BLaER1 treated with 17β-estradiol and CSF1 and Interleukin-3, amounts not matched to agents 10 nM and 100 nM (cell line): ENCODE measurements at regions not wholly inside any gene's neighbourhood (a gene's known extent, or its start where the extent isn't known, plus 50 kb on each side); places are given as distances from the start of the nearest gene placed in this dataset.

Experiments used
- H3K27ac ChIP-seq, 11 experiments: shearing (Covaris generic); formaldehyde crosslinking; 2 replicates each; pipeline ENCODE4 v1.8.1; 2022
- H3K27me3 ChIP-seq, 11 experiments: shearing (Covaris generic); formaldehyde crosslinking; 2 replicates each; pipeline ENCODE4 v1.8.1; 2022
- H3K36me3 ChIP-seq, 11 experiments: shearing (Covaris generic); formaldehyde crosslinking; 2 replicates each; pipeline ENCODE4 v1.8.1; 2022
- H3K4me1 ChIP-seq, 10 experiments: shearing (Covaris generic); formaldehyde crosslinking; 2 replicates each; pipeline ENCODE4 v1.8.1; 2022
- H3K4me2 ChIP-seq, 11 experiments: shearing (Covaris generic); formaldehyde crosslinking; 2 replicates each; pipeline ENCODE4 v1.8.1; 2022
- H3K4me3 ChIP-seq, 10 experiments: shearing (Covaris generic); formaldehyde crosslinking; 2 replicates each; pipeline ENCODE4 v1.8.1; 2022
- H3K9ac ChIP-seq, 11 experiments: shearing (Covaris generic); formaldehyde crosslinking; 2 replicates each; pipeline ENCODE4 v1.8.1; 2022
- H3K9me3 ChIP-seq, 11 experiments: shearing (Covaris generic); formaldehyde crosslinking; replicated peaks in 1 of 11; 2 replicates each; pipeline ENCODE4 v1.8.1; 2022
- H4K20me1 ChIP-seq, 11 experiments: shearing (Covaris generic); formaldehyde crosslinking; 2 replicates each; pipeline ENCODE4 v1.8.1; 2022
- Cebpa-rat ChIP-seq, 11 experiments: shearing (Covaris generic); IDR thresholded peaks; 2 replicates each; pipeline ENCODE4 v1.8.1; 2022

- Histone ChIP-seq H3K9ac (no peak overlapping the region), H3K4me3 (no peak overlapping the region), H3K27me3 (no peaks in the 10 kb centered on the region), H3K9me3 (peaks cover 0 to 11% (median 7%) of the 10 kb centered on the region in 11 experiments; a peak in 8 of 22 replicates), H3K36me3 (no peaks in the 10 kb centered on the region), H3K27ac (peak overlapping the region in 3 of 11 experiments; percentile 17 to 41 (median 21); a peak in 5 of 22 replicates), H3K4me1 (peaks cover 21 to 39% (median 33%) of the 10 kb centered on the region in 10 experiments), H3K4me2 (peak overlapping the region; percentile 20 to 72 (median 50); a peak in 18 of 22 replicates), H4K20me1 (no peaks in the 10 kb centered on the region)
- TF ChIP-seq Cebpa-rat (IDR thresholded peaks at IDR 0.05), result no peak
Observed at GRCh38 chr6:158920311-158920905, 79.6 kb downstream of the RSPH3 start.

DNA sequence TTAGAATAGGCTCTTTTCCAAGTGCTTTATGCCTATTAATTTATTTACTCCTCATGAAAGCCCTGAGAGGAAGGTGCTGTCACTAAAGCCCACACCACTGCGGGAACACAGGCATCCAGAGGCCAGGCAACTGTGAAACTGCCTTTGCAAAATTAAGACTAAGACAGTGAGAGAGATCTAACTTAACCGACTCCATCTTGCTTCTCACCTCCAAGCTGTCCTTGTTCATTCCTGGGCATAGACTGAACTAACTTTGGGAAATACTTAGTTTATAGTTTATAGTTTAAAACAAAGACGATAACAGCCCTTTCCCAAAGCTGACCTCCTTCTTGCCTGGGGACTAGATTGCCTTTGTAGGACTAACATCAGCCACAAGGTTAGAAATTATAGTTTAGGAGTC, 80.1 kb downstream of the RSPH3 start:
- Histone ChIP-seq H3K27me3 (no peaks in the 10 kb centered on the region), H3K9ac (no peak overlapping the region), H3K4me2 (peak overlapping the region in 4 of 11 experiments; percentile 39 to 48 (median 42); a peak in 3 of 22 replicates), H3K27ac (no peak overlapping the region), H3K4me3 (no peak overlapping the region), H3K4me1 (peaks cover 21 to 39% (median 33%) of the 10 kb centered on the region in 10 experiments), H4K20me1 (no peaks in the 10 kb centered on the region), H3K36me3 (no peaks in the 10 kb centered on the region), H3K9me3 (peaks cover 0 to 11% (median 7%) of the 10 kb centered on the region in 11 experiments; a peak in 8 of 22 replicates)
- no peak for TF ChIP-seq Cebpa-rat (IDR thresholded peaks at IDR 0.05)

GRCh38 chr6:158916617-158917016, 83.4 kb downstream of the RSPH3 start:
- TF ChIP-seq Cebpa-rat (IDR thresholded peaks at IDR 0.05), result no peak
- Histone ChIP-seq H3K36me3 (no peaks in the 10 kb centered on the region), H3K4me3 (no peak overlapping the region), H3K27ac (no peak overlapping the region), H3K9ac (no peak overlapping the region), H3K4me2 (no peak overlapping the region), H3K4me1 (peaks cover 20 to 37% (median 34%) of the 10 kb centered on the region in 10 experiments), H4K20me1 (no peaks in the 10 kb centered on the region), H3K9me3 (peaks cover 0 to 11% (median 6%) of the 10 kb centered on the region in 11 experiments; a peak in 8 of 22 replicates), H3K27me3 (no peaks in the 10 kb centered on the region)

GRCh38 chr6:158914923-158915322, 85.1 kb downstream of the RSPH3 start:
- no peak overlapping the region for H3K4me2 ChIP-seq
- no peak for TF ChIP-seq Cebpa-rat (IDR thresholded peaks at IDR 0.05)
- H3K27me3 ChIP-seq, result no peaks in the 10 kb centered on the region
- H3K4me3 ChIP-seq, result no peak overlapping the region
- H4K20me1 ChIP-seq, result no peaks in the 10 kb centered on the region
- no peak overlapping the region for H3K27ac ChIP-seq
- no peaks in the 10 kb centered on the region for H3K36me3 ChIP-seq
- H3K9me3 ChIP-seq, result peaks cover 0 to 5% (median 0%) of the 10 kb centered on the region in 11 experiments; a peak in 1 of 22 replicates
- no peak overlapping the region for H3K9ac ChIP-seq
- peaks cover 25 to 38% (median 36%) of the 10 kb centered on the region in 10 experiments for H3K4me1 ChIP-seq

DNA sequence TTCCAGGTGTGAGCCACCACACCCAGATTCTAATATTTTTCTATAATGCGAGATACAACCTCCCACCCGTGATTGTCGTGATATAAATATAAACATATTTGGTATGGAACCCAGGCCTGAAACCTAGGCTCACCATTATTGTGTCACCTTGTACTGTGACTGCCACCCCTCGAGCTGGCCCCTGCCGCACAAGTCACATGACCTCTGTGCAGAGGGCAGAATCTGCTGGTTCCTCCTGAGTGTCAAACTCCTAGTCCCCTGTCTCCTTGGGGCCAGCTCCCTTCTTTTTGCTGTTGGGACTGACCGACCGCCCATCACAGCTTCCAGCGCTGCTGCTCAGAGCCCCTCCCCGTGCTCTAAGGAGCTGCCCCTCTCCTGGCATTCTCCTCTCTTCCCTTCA, 86.4 kb downstream of the RSPH3 start:
- Histone ChIP-seq H4K20me1 (no peaks in the 10 kb centered on the region), H3K4me1 (peaks cover 28 to 42% (median 37%) of the 10 kb centered on the region in 10 experiments), H3K36me3 (no peaks in the 10 kb centered on the region), H3K9ac (no peak overlapping the region), H3K27me3 (no peaks in the 10 kb centered on the region), H3K4me2 (no peak overlapping the region), H3K4me3 (no peak overlapping the region), H3K27ac (no peak overlapping the region), H3K9me3 (peaks cover 0 to 5% (median 0%) of the 10 kb centered on the region in 11 experiments; a peak in 6 of 22 replicates)
- TF ChIP-seq Cebpa-rat (IDR thresholded peaks at IDR 0.05), result no peak

DNA sequence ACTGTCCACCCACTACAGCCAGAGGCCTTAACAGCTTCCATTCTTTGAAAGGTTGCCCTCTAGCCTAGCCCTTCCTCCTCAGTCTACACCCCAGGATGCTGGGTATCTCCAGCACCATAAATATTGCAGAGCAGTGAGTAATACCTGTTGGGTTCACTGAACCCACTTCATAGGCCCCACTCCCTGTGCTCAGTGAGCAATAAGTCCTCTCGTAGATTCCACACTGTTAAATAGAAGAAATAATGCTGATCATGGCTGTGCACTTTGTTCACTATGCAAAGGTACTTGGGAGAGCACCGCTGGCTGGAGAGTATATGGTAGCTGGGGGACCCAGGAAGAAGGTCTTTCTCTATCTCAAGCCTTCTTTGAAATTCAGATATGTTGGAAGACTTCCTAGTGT, 87.3 kb downstream of the RSPH3 start:
- Histone ChIP-seq H4K20me1 (no peaks in the 10 kb centered on the region), H3K27me3 (no peaks in the 10 kb centered on the region), H3K27ac (no peak overlapping the region), H3K4me3 (no peak overlapping the region), H3K4me1 (peaks cover 28 to 40% (median 35%) of the 10 kb centered on the region in 10 experiments), H3K9me3 (peaks cover 0 to 11% (median 4%) of the 10 kb centered on the region in 11 experiments; a peak in 6 of 22 replicates), H3K9ac (no peak overlapping the region), H3K36me3 (no peaks in the 10 kb centered on the region), H3K4me2 (peak overlapping the region in 10 of 11 experiments; percentile 71 to 93 (median 82); a peak in 17 of 22 replicates)
- TF ChIP-seq Cebpa-rat (IDR thresholded peaks at IDR 0.05), result no peak

DNA sequence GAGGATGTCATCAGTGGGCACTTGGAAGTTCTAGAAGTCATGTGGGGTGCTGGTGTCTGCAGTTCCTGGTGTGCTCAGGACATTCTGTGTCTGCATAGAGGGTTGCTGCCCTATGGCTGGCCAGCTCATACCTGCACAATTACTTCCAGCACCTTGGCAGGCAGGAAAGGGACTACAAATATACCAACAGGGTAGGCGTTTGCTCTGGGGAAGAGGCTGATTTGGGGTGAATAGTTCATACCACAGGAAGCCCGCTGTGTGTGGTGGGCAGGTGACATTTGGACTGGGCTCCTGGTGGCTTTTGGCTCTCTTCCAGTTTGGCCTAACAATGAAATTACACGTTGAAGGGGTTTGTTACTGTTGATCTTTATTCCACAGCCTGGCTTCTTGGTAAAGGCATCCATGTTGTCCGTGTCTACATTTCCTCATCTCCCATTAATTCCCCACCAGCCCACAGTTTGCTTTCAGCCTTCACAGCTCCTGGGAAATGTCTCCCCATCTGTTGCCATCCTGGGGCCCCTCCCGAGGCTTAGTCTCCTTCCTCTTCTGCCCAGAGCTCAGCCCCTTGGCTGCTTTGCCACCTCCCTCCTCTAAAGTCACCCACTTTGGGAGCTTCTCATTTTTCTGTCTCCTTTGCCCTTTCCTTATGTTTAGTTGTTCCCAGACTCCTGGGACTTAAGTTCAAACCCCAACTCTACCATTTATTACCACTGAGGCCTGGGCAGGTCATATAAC, 88.1 kb downstream of the RSPH3 start:
- Histone ChIP-seq H3K4me2 (peak overlapping the region; percentile 71 to 93 (median 84)), H3K9ac (no peak overlapping the region), H3K4me1 (peaks cover 28 to 36% (median 31%) of the 10 kb centered on the region in 10 experiments), H4K20me1 (no peaks in the 10 kb centered on the region), H3K36me3 (no peaks in the 10 kb centered on the region), H3K27me3 (no peaks in the 10 kb centered on the region), H3K27ac (peak overlapping the region in 3 of 11 experiments; percentile 53 to 60 (median 54); a peak in 5 of 22 replicates), H3K4me3 (no peak overlapping the region), H3K9me3 (peaks cover 0 to 11% (median 5%) of the 10 kb centered on the region in 11 experiments; a peak in 9 of 22 replicates)
- no peak for TF ChIP-seq Cebpa-rat (IDR thresholded peaks at IDR 0.05)

GRCh38 chr6:158910484-158911440, 89.2 kb downstream of the RSPH3 start:
- H3K4me1 ChIP-seq, result peaks cover 28 to 36% (median 31%) of the 10 kb centered on the region in 10 experiments
- peak overlapping the region; percentile 28 to 61 (median 50); a peak in 19 of 22 replicates for H3K27ac ChIP-seq
- H3K4me3 ChIP-seq, result peak overlapping the region in 2 of 10 experiments; percentile 6 to 15; a peak in 1 of 20 replicates
- peaks cover 9 to 19% (median 14%) of the 10 kb centered on the region in 11 experiments for H3K9me3 ChIP-seq
- no peak for TF ChIP-seq Cebpa-rat (IDR thresholded peaks at IDR 0.05)
- no peaks in the 10 kb centered on the region for H3K36me3 ChIP-seq
- peak overlapping the region; percentile 71 to 93 (median 84) for H3K4me2 ChIP-seq
- peak overlapping the region in 10 of 11 experiments; percentile 25 to 61 (median 48); a peak in 17 of 22 replicates for H3K9ac ChIP-seq
- no peaks in the 10 kb centered on the region for H3K27me3 ChIP-seq
- H4K20me1 ChIP-seq, result no peaks in the 10 kb centered on the region
